Ovary (tissue), 3 donors: ENCODE measurements at regions not wholly inside any gene's neighbourhood (a gene's known extent, or its start where the extent isn't known, plus 50 kb on each side); places are given as distances from the start of the nearest gene placed in this dataset.

ENCODE experiments used
- POLR2A ChIP-seq: fragments of 450-650 bp; IDR thresholded peaks from one replicate; pipeline ENCODE4 v1.6.1; 2017; ENCODE audit warnings: antibody characterized with exemption, mild to moderate bottlenecking, moderate library complexity
- TF ChIP-seq, protein P1 (sequence below), 3 donors: fragments of 450-650 bp in 2 of 3; fragments of 200-600 bp in 1 of 3; IDR thresholded peaks; one replicate each; pipeline versions ENCODE4 v1.5.1 to v1.8.0; 2016 to 2022; ENCODE audit warnings: antibody characterized with exemption in 3 of 3, mild to moderate bottlenecking in 1 of 3
- donor health status: DM: no; HTN: no; CAD: no.

DNA sequence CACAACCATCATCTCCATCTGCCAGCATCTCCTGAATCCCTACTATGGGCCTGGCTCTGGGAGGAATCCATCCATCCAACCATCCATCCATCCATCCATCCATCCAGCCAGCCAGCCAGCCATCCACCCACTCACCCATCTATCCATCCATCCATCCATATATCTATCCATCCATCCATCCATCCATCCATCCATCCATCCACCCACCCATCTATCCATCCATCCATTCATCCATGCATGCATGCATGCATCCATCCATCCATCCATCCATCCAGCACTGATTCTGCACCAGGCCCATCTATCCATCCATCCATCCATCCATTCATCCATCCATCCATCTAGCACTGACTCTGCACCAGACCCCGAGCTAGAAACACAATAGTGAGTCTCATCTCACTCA lies 141.3 kb upstream of the WNT4 start:
- TF ChIP-seq POLR2A: no peak
- TF ChIP-seq, protein P1, sequence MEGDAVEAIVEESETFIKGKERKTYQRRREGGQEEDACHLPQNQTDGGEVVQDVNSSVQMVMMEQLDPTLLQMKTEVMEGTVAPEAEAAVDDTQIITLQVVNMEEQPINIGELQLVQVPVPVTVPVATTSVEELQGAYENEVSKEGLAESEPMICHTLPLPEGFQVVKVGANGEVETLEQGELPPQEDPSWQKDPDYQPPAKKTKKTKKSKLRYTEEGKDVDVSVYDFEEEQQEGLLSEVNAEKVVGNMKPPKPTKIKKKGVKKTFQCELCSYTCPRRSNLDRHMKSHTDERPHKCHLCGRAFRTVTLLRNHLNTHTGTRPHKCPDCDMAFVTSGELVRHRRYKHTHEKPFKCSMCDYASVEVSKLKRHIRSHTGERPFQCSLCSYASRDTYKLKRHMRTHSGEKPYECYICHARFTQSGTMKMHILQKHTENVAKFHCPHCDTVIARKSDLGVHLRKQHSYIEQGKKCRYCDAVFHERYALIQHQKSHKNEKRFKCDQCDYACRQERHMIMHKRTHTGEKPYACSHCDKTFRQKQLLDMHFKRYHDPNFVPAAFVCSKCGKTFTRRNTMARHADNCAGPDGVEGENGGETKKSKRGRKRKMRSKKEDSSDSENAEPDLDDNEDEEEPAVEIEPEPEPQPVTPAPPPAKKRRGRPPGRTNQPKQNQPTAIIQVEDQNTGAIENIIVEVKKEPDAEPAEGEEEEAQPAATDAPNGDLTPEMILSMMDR (IDR thresholded peaks at IDR 0.05): no peak
